GM23338 (cell line): ENCODE measurements at regions not wholly inside any gene's neighbourhood (a gene's known extent, or its start where the extent isn't known, plus 50 kb on each side); places are given as distances from the start of the nearest gene placed in this dataset.
A peak's percentile ranks its signal among the peaks of the same experiment; 100 is the strongest.

Source experiments
- ATAC-seq: fragments of 200-7000 bp; cut with Tn5 transposase; 3 replicates; pipeline ENCODE4 v1.9.1; 2020
- DNase-seq: peaks from one replicate; pipeline ENCODE4 v3.0.0-alpha.2; 2015; ENCODE audit warnings: low spot score
- H2AFZ ChIP-seq: fragments of 200-600 bp; sonication (generic); 2 replicates; pipeline ENCODE4 v1.8.0; 2016; ENCODE audit warnings: antibody characterized with exemption, mild to moderate bottlenecking, moderate library complexity
- H3F3A ChIP-seq: fragments of 200-600 bp; sonication (generic); replicated peaks from 2 replicates; pipeline ENCODE4 v1.8.0; 2017; ENCODE audit warnings: antibody characterized with exemption, mixed run types, low read depth
- H3K27ac ChIP-seq: fragments of 200-600 bp; sonication (generic); 2 replicates; pipeline ENCODE4 v1.6.1; 2016; ENCODE audit warnings: low read depth
- H3K27me3 ChIP-seq: fragments of 200-600 bp; sonication (generic); 2 replicates; pipeline ENCODE4 v1.8.0; 2016; ENCODE audit warnings: mild to moderate bottlenecking, mixed run types, moderate library complexity; ENCODE audit not compliant: insufficient read depth
- H3K36me3 ChIP-seq: fragments of 200-600 bp; sonication (generic); 2 replicates; pipeline ENCODE4 v1.8.0; 2016; ENCODE audit warnings: mild to moderate bottlenecking; ENCODE audit not compliant: insufficient read depth
- H3K4me1 ChIP-seq: fragments of 200-600 bp; sonication (generic); 2 replicates; pipeline ENCODE4 v1.8.0; 2016; ENCODE audit warnings: mild to moderate bottlenecking, moderate library complexity; ENCODE audit not compliant: insufficient read depth
- H3K4me2 ChIP-seq: fragments of 200-600 bp; sonication (generic); 2 replicates; pipeline ENCODE4 v1.7.1; 2017; ENCODE audit warnings: mixed run types
- H3K4me3 ChIP-seq: fragments of 200-600 bp; sonication (generic); 2 replicates; pipeline ENCODE4 v1.6.1; 2016; ENCODE audit warnings: mixed run types
- H3K79me2 ChIP-seq: fragments of 200-600 bp; sonication (generic); replicated peaks from 2 replicates; pipeline ENCODE4 v1.8.0; 2017; ENCODE audit warnings: mild to moderate bottlenecking; ENCODE audit not compliant: insufficient read depth
- H3K9me2 ChIP-seq: fragments of 200-600 bp; sonication (generic); 2 replicates; pipeline ENCODE4 v1.8.0; 2017; ENCODE audit not compliant: insufficient read depth
- H4K20me1 ChIP-seq: fragments of 200-600 bp; sonication (generic); replicated peaks from 2 replicates; pipeline ENCODE4 v1.8.0; 2017; ENCODE audit warnings: mild to moderate bottlenecking; ENCODE audit not compliant: insufficient read depth
- H3K27ac Mint-ChIP-seq: 2 replicates; pipeline ENCODE4 v1.8.0; 2020; ENCODE audit warnings: inconsistent platforms, mild to moderate bottlenecking, moderate library complexity, mixed read lengths
- H3K27me3 Mint-ChIP-seq: 3 replicates; pipeline ENCODE4 v1.8.0; 2022; ENCODE audit warnings: low read depth, mild to moderate bottlenecking, moderate library complexity, mixed read lengths, inconsistent platforms; ENCODE audit not compliant: insufficient read depth, poor library complexity
- H3K36me3 Mint-ChIP-seq: 3 replicates; pipeline ENCODE4 v1.8.0; 2021; ENCODE audit warnings: low read depth, mild to moderate bottlenecking, inconsistent platforms, moderate library complexity, mixed read lengths
- H3K4me1 Mint-ChIP-seq: 3 replicates; pipeline ENCODE4 v1.8.0; 2020; ENCODE audit warnings: mild to moderate bottlenecking, inconsistent platforms, mixed read lengths
- H3K4me3 Mint-ChIP-seq: 3 replicates; pipeline ENCODE4 v1.8.0; 2021; ENCODE audit warnings: moderate library complexity, mild to moderate bottlenecking, inconsistent platforms, mixed read lengths
- H3K9me3 Mint-ChIP-seq: 3 replicates; pipeline ENCODE4 v1.8.0; 2020; ENCODE audit warnings: moderate library complexity, mild to moderate bottlenecking, inconsistent platforms, mixed read lengths
- CREB1 ChIP-seq: fragments of 250-450 bp; sonication (Bioruptor Pico); IDR thresholded peaks from 2 replicates; pipeline ENCODE4 v1.5.0; 2020; ENCODE audit warnings: low read depth, mild to moderate bottlenecking, moderate library complexity
- CTCF ChIP-seq, 2 experiments: fragments of 200-600 bp in 1 of 2; sonication (generic) in 1 of 2; conservative IDR thresholded peaks; 2 replicates each; pipeline versions ENCODE4 v1.5.1 to v1.6.1; 2016 to 2017; ENCODE audit warnings: antibody characterized with exemption in 2 of 2, low read depth in 2 of 2, mild to moderate bottlenecking in 2 of 2, moderate library complexity in 1 of 2
- ETS1 ChIP-seq: IDR thresholded peaks from 2 replicates; pipeline ENCODE4 v1.6.1; 2016; ENCODE audit warnings: antibody characterized with exemption
- EZH2 ChIP-seq: fragments of 200-600 bp; sonication (generic); IDR thresholded peaks from one replicate; pipeline ENCODE4 v1.8.0; 2017; ENCODE audit warnings: antibody characterized with exemption, mild to moderate bottlenecking, low read depth; ENCODE audit not compliant: unreplicated experiment
- EZH2phosphoT487 ChIP-seq: fragments of 200-600 bp; sonication (generic); IDR thresholded peaks from one replicate; pipeline ENCODE4 v1.8.1; 2018; ENCODE audit warnings: antibody characterized with exemption; ENCODE audit not compliant: unreplicated experiment
- JUNB ChIP-seq: IDR thresholded peaks from one replicate; pipeline ENCODE4 v1.6.1; 2016; ENCODE audit warnings: antibody characterized with exemption; ENCODE audit not compliant: unreplicated experiment
- NANOG ChIP-seq: IDR thresholded peaks from 2 replicates; pipeline ENCODE4 v1.6.1; 2016; ENCODE audit warnings: antibody characterized with exemption, borderline replicate concordance
- POLR2AphosphoS5 ChIP-seq: IDR thresholded peaks from 2 replicates; pipeline ENCODE4 v1.6.1; 2016; ENCODE audit warnings: antibody characterized with exemption, low read depth
- REST ChIP-seq: IDR thresholded peaks from one replicate; pipeline ENCODE4 v1.6.1; 2018; ENCODE audit warnings: antibody characterized with exemption; ENCODE audit not compliant: unreplicated experiment
- STAT1 ChIP-seq: IDR thresholded peaks from one replicate; pipeline ENCODE4 v1.6.1; 2016; ENCODE audit warnings: antibody characterized with exemption; ENCODE audit not compliant: unreplicated experiment
- ZNF114 ChIP-seq: fragments of 250-450 bp; sonication (Bioruptor Pico); IDR thresholded peaks from 2 replicates; pipeline ENCODE4 v1.5.0; 2020; ENCODE audit warnings: mild to moderate bottlenecking, moderate library complexity
- ZNF331 ChIP-seq: fragments of 250-450 bp; sonication (Bioruptor Pico); IDR thresholded peaks from 2 replicates; pipeline ENCODE4 v1.5.0; 2020; ENCODE audit warnings: low read depth, mild to moderate bottlenecking, moderate library complexity
- TF ChIP-seq, protein P1 (sequence below): fragments of 250-450 bp; sonication (Bioruptor Pico); IDR thresholded peaks from 2 replicates; pipeline ENCODE4 v1.5.0; 2020; ENCODE audit warnings: mild to moderate bottlenecking, moderate library complexity

GRCh38 chrX:87272491-87272890 lies 245.1 kb upstream of the KLHL4 start:
- no peak for TF ChIP-seq STAT1
- no peak for TF ChIP-seq ZNF331 (CRISPR knock-in tag)
- TF ChIP-seq POLR2AphosphoS5, result no peak
- TF ChIP-seq, protein P1, sequence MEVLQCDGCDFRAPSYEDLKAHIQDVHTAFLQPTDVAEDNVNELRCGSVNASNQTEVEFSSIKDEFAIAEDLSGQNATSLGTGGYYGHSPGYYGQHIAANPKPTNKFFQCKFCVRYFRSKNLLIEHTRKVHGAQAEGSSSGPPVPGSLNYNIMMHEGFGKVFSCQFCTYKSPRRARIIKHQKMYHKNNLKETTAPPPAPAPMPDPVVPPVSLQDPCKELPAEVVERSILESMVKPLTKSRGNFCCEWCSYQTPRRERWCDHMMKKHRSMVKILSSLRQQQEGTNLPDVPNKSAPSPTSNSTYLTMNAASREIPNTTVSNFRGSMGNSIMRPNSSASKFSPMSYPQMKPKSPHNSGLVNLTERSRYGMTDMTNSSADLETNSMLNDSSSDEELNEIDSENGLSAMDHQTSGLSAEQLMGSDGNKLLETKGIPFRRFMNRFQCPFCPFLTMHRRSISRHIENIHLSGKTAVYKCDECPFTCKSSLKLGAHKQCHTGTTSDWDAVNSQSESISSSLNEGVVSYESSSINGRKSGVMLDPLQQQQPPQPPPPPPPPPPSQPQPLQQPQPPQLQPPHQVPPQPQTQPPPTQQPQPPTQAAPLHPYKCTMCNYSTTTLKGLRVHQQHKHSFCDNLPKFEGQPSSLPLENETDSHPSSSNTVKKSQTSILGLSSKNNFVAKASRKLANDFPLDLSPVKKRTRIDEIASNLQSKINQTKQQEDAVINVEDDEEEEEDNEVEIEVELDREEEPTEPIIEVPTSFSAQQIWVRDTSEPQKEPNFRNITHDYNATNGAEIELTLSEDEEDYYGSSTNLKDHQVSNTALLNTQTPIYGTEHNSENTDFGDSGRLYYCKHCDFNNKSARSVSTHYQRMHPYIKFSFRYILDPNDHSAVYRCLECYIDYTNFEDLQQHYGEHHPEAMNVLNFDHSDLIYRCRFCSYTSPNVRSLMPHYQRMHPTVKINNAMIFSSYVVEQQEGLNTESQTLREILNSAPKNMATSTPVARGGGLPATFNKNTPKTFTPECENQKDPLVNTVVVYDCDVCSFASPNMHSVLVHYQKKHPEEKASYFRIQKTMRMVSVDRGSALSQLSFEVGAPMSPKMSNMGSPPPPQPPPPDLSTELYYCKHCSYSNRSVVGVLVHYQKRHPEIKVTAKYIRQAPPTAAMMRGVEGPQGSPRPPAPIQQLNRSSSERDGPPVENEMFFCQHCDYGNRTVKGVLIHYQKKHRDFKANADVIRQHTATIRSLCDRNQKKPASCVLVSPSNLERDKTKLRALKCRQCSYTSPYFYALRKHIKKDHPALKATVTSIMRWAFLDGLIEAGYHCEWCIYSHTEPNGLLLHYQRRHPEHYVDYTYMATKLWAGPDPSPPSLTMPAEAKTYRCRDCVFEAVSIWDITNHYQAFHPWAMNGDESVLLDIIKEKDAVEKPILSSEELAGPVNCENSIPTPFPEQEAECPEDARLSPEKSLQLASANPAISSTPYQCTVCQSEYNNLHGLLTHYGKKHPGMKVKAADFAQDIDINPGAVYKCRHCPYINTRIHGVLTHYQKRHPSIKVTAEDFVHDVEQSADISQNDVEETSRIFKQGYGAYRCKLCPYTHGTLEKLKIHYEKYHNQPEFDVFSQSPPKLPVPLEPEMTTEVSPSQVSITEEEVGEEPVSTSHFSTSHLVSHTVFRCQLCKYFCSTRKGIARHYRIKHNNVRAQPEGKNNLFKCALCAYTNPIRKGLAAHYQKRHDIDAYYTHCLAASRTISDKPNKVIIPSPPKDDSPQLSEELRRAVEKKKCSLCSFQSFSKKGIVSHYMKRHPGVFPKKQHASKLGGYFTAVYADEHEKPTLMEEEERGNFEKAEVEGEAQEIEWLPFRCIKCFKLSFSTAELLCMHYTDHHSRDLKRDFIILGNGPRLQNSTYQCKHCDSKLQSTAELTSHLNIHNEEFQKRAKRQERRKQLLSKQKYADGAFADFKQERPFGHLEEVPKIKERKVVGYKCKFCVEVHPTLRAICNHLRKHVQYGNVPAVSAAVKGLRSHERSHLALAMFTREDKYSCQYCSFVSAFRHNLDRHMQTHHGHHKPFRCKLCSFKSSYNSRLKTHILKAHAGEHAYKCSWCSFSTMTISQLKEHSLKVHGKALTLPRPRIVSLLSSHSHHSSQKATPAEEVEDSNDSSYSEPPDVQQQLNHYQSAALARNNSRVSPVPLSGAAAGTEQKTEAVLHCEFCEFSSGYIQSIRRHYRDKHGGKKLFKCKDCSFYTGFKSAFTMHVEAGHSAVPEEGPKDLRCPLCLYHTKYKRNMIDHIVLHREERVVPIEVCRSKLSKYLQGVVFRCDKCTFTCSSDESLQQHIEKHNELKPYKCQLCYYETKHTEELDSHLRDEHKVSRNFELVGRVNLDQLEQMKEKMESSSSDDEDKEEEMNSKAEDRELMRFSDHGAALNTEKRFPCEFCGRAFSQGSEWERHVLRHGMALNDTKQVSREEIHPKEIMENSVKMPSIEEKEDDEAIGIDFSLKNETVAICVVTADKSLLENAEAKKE (CRISPR knock-in tag), result no peak
- no peak for TF ChIP-seq EZH2phosphoT487
- no peak for TF ChIP-seq REST
- no peak for TF ChIP-seq JUNB
- TF ChIP-seq ZNF114 (CRISPR knock-in tag), result no peak
- no peak for TF ChIP-seq ETS1
- TF ChIP-seq CTCF (conservative IDR thresholded peaks at IDR 0.05; ENCODE audit: low read depth in 2 of 2), result no peak
- no peak for TF ChIP-seq NANOG
- no peak for TF ChIP-seq EZH2
- no peak for TF ChIP-seq CREB1 (CRISPR knock-in tag)
- no peak overlapping the region for H2AFZ ChIP-seq
- H3K79me2 ChIP-seq, result no peaks in the 10 kb centered on the region
- H3K9me3 Mint-ChIP-seq, result peaks cover 4% of the 10 kb centered on the region; the same call in 1 of the 3 replicates
- no peaks in the 10 kb centered on the region for H3K36me3 Mint-ChIP-seq
- H3K27me3 ChIP-seq, result no peaks in the 10 kb centered on the region
- no peaks in the 10 kb centered on the region for H3K36me3 ChIP-seq
- no peak overlapping the region for H3K27ac ChIP-seq
- peaks cover 2% of the 10 kb centered on the region for H3K27me3 Mint-ChIP-seq
- no peaks in the 10 kb centered on the region for H3F3A ChIP-seq
- H3K4me2 ChIP-seq, result 0 out of 2 replicates have a peak overlapping the region, but pooled peaks have one; percentile 8
- no peak overlapping the region for H3K4me3 Mint-ChIP-seq
- peak overlapping the region; percentile 61; the same call in 1 of the 2 replicates for H3K27ac Mint-ChIP-seq
- peaks cover 8% of the 10 kb centered on the region; the same call in 2 of the 3 replicates for H3K4me1 Mint-ChIP-seq
- ATAC-seq (no peak), DNase-seq (no peak)
- H3K9me2 ChIP-seq, result no peaks in the 10 kb centered on the region
- H4K20me1 ChIP-seq, result no peaks in the 10 kb centered on the region
- H3K4me3 ChIP-seq, result no peak overlapping the region
- H3K4me1 ChIP-seq, result peaks cover 10% of the 10 kb centered on the region; the same call in 1 of the 2 replicates
